Lower lobe of right lung (tissue), 2 donors: ENCODE measurements at regions not wholly inside any gene's neighbourhood (a gene's known extent, or its start where the extent isn't known, plus 50 kb on each side); places are given as distances from the start of the nearest gene placed in this dataset.
"Not testable (repeated sequence)": the region's sequence is repeated elsewhere in the genome, so short reads cannot be mapped to it uniquely, and the experiment has no call there.

Source experiments
- ATAC-seq, 2 donors: fragments of 200-7000 bp; cut with Tn5 transposase; one replicate each; pipeline ENCODE4 v1.9.1; 2020 to 2022; ENCODE audit warnings: mild to moderate bottlenecking in 2 of 2, moderate library complexity in 2 of 2
- DNase-seq: peaks from one replicate; pipeline ENCODE4 v3.0.0-alpha.2; 2020
- H3K27ac ChIP-seq: fragments of 200-600 bp; one replicate; pipeline ENCODE4 v1.8.0; 2022
- H3K27me3 ChIP-seq: fragments of 200-600 bp; one replicate; pipeline ENCODE4 v1.8.0; 2022; ENCODE audit warnings: low read depth
- H3K36me3 ChIP-seq: fragments of 200-600 bp; one replicate; pipeline ENCODE4 v1.8.0; 2022; ENCODE audit warnings: mild to moderate bottlenecking
- H3K4me1 ChIP-seq: fragments of 200-600 bp; one replicate; pipeline ENCODE4 v1.8.0; 2022
- H3K4me3 ChIP-seq: fragments of 200-600 bp; one replicate; pipeline ENCODE4 v1.8.0; 2022; ENCODE audit warnings: mild to moderate bottlenecking
- H3K9me3 ChIP-seq: fragments of 200-600 bp; one replicate; pipeline ENCODE4 v1.8.0; 2022
- intact Hi-C: fragments of 100-400 bp; cut with DNase I; formaldehyde crosslinking; loops from one replicate; pipeline ENCODE4 v1.11.0; 2022
- TF ChIP-seq, protein P1 (sequence below): fragments of 200-600 bp; IDR thresholded peaks from one replicate; pipeline ENCODE4 v1.8.0; 2022; ENCODE audit warnings: antibody characterized with exemption, mild to moderate bottlenecking
- donor health status: DM: no; HTN: yes; CAD: no; lungs with severe emphysema.

DNA sequence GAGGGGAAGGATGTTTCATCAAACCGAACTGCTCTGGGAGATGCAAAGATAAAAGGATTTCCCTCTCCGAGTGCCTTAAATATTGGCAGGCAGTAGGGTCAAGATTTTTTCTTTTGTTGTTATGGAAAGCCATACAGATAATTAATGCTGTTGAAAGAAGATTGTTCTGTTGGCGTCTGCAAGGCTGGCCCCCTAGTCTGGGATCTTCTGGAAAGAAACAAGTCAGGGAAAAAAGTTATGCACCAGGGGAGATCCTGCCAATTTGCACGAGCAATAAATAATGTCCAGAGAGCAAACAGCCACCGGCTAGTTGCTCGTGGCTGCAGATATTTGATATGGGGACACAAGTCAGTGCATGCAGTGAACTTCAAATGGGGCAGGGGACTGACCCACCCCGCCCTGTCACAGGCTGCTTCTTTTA is 202.1 kb upstream of the MYL2 start:
- H3K9me3 ChIP-seq = no peaks in the 10 kb centered on the region
- intact Hi-C loops = no loop called here
- no peaks in the 10 kb centered on the region for H3K4me1 ChIP-seq
- H3K27ac ChIP-seq = no peak overlapping the region
- peaks cover 17% of the 10 kb centered on the region for H3K27me3 ChIP-seq
- ATAC-seq (no peak), DNase-seq (no peak)
- no peak overlapping the region for H3K4me3 ChIP-seq
- TF ChIP-seq, protein P1, sequence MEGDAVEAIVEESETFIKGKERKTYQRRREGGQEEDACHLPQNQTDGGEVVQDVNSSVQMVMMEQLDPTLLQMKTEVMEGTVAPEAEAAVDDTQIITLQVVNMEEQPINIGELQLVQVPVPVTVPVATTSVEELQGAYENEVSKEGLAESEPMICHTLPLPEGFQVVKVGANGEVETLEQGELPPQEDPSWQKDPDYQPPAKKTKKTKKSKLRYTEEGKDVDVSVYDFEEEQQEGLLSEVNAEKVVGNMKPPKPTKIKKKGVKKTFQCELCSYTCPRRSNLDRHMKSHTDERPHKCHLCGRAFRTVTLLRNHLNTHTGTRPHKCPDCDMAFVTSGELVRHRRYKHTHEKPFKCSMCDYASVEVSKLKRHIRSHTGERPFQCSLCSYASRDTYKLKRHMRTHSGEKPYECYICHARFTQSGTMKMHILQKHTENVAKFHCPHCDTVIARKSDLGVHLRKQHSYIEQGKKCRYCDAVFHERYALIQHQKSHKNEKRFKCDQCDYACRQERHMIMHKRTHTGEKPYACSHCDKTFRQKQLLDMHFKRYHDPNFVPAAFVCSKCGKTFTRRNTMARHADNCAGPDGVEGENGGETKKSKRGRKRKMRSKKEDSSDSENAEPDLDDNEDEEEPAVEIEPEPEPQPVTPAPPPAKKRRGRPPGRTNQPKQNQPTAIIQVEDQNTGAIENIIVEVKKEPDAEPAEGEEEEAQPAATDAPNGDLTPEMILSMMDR = no peak
- H3K36me3 ChIP-seq = no peaks in the 10 kb centered on the region

DNA sequence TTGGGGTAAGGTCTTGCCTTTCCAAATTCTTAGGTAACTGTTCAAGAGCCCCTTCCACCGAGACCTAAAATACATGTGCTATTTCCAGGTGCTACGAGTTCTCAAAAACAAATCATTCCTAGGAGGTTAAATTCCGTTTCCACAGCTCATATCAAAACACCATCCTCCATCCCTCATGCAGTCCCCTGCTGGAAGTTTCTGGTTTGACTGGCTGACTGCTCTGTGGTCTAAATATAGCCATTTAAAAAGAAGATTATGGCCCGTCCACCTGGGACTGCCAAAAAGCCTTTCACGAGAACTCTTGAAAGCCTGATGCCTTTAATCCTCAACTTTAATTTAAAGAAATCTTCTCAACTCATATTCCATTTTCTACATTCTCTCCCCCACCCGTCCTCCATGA is 201.5 kb upstream of the MYL2 start:
- ATAC-seq (no peak), DNase-seq (no peak)
- H3K4me3 ChIP-seq = no peak overlapping the region
- no peaks in the 10 kb centered on the region for H3K4me1 ChIP-seq
- TF ChIP-seq, protein P1 = no peak
- no peaks in the 10 kb centered on the region for H3K36me3 ChIP-seq
- H3K27ac ChIP-seq = no peak overlapping the region
- H3K9me3 ChIP-seq = no peaks in the 10 kb centered on the region
- intact Hi-C loops = no loop called here
- peaks cover 17% of the 10 kb centered on the region for H3K27me3 ChIP-seq

DNA sequence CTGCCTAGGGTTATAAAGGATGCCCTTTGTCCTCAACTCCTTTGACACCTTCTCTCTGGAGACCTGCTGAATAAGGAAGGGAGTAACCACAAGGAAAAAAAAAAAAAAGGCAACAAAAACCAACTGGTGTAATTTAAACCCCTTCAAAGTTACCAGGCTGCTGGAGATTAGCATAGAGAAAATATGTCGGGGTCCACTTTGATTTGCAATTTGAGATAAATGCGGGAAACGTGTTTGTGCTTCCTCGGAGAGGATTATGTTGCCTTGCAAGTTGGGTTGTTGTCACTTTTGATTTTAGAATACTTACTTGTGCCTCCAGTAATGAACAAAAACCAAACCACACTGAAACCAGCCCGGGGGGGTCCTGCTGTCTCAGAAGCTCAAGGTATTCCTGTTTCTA is 200.2 kb upstream of the MYL2 start:
- H3K9me3 ChIP-seq = no peaks in the 10 kb centered on the region
- intact Hi-C loops = no loop called here
- DNase-seq (no peak), ATAC-seq (no peak)
- H3K27ac ChIP-seq = no peak overlapping the region
- H3K4me3 ChIP-seq = no peak overlapping the region
- H3K27me3 ChIP-seq = peaks cover 17% of the 10 kb centered on the region
- TF ChIP-seq, protein P1 = no peak
- H3K4me1 ChIP-seq = no peaks in the 10 kb centered on the region
- no peaks in the 10 kb centered on the region for H3K36me3 ChIP-seq

DNA sequence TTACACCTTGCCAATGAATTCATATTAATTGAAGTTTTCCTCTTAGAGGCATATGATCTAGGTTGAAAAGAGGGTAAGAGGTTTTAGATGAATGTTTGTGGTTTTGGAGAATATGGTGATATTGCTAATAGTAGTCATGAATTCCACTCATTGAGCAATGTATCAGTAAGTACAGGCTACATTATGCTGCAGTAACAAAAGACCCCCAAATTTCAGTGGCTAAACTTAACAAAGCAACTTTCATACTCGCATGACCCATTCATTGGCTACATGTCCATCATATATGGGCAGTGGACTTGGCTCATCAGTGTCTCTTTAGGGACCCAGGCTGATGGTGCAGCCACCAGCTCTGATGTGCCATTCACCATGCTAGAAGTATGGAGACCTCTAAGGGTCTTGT is 196.6 kb upstream of the MYL2 start:
- no peak overlapping the region for H3K4me3 ChIP-seq
- intact Hi-C loops = no loop called here
- no peaks in the 10 kb centered on the region for H3K36me3 ChIP-seq
- H3K9me3 ChIP-seq = no peaks in the 10 kb centered on the region
- peaks cover 17% of the 10 kb centered on the region for H3K27me3 ChIP-seq
- H3K27ac ChIP-seq = no peak overlapping the region
- no peak for ATAC-seq
- no peak for DNase-seq
- TF ChIP-seq, protein P1 = no peak
- H3K4me1 ChIP-seq = no peaks in the 10 kb centered on the region

DNA sequence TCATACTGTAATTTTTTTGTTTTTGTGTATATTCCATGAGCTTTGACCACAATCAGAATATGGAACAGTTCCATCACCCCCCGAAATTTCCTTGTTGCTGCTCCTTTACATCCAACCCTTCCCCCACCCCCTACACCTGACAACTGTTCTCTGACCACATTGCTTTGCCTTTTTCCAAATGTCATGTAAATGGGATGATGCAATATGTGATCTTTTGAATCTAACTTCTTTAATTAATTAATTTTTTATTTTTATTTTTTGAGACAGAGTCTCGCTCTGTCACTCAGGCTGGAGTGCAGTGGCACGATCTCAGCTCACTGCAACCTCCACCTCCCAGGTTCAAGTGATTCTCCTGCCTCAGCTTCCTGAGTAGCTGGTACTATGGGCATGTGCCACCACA is 192.9 kb upstream of the MYL2 start:
- H3K9me3 ChIP-seq, DNase-seq, H3K4me3 ChIP-seq, H3K27ac ChIP-seq, H3K36me3 ChIP-seq, intact Hi-C loops, H3K27me3 ChIP-seq, H3K4me1 ChIP-seq, ATAC-seq: not testable (repeated sequence)

DNA sequence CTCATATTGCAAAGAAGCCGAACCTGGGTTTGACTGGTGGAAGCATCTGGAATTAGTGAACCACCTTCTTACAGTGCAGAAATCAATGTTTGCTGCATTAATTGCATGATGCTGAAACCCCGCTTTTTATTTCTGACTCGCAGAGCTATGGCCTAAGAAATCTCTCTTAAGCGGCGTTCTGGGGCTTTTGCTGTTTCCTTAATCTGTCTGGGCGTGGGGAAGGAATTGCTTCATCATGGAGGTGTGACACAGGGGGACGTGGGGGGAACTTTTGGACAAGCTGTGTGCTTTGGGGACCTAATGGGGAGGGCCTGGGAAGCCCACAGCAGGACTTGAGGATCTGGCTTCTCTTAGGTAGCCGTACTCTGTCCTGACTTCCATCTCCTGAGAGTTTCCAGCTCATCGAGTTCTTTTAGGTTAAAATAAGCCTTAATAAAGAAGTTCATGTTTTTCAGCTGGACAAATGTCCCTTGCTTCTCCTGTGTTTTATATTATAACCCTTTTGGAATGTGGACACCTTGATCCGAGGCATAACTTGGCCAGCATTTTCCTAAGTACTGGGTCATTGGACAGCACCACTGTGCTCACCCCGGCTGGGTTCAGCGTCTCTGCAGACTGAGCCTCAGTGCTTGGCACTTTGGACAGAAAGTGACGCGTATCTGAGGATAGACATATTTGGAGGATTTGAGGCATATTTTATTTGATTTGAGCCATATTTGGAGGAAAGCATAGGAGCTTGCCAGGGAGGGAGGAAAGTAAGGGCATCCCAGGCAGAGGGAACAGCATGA is 192.1 kb upstream of the MYL2 start:
- intact Hi-C loops = no loop called here

More for the DNA sequence above, 192.1 kb upstream of the MYL2 start:
- ATAC-seq (no peak), DNase-seq (no peak)
- Histone ChIP-seq H3K4me1 (no peaks in the 10 kb centered on the region), H3K27me3 (no peaks in the 10 kb centered on the region), H3K36me3 (no peaks in the 10 kb centered on the region), H3K27ac (no peak overlapping the region), H3K4me3 (no peak overlapping the region), H3K9me3 (no peaks in the 10 kb centered on the region)
- TF ChIP-seq, protein P1 = no peak
